ENCODE measurements at regions not wholly inside any gene's neighbourhood (a gene's known extent, or its start where the extent isn't known, plus 50 kb on each side); places are given as distances from the start of the nearest gene placed in this dataset.

GRCh38 chr1:229991724-229992333 lies 75.2 kb upstream of the GALNT2 start:
- TF ChIP-seq POLR2AphosphoS5 (IDR thresholded peaks at IDR 0.05; ENCODE audit: low read depth, low read length), result no peak
- no peak for TF ChIP-seq POLR2A (IDR thresholded peaks at IDR 0.05; ENCODE audit: control extremely low read depth in 1 of 2, low read depth in 2 of 2, low read length in 2 of 2)
- TF ChIP-seq, protein P1, sequence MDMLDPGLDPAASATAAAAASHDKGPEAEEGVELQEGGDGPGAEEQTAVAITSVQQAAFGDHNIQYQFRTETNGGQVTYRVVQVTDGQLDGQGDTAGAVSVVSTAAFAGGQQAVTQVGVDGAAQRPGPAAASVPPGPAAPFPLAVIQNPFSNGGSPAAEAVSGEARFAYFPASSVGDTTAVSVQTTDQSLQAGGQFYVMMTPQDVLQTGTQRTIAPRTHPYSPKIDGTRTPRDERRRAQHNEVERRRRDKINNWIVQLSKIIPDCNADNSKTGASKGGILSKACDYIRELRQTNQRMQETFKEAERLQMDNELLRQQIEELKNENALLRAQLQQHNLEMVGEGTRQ (IDR thresholded peaks at IDR 0.05; ENCODE audit: low read length), result no peak
- TF ChIP-seq JUND (IDR thresholded peaks at IDR 0.05; ENCODE audit: low read length), result no peak
- TF ChIP-seq, protein P2, sequence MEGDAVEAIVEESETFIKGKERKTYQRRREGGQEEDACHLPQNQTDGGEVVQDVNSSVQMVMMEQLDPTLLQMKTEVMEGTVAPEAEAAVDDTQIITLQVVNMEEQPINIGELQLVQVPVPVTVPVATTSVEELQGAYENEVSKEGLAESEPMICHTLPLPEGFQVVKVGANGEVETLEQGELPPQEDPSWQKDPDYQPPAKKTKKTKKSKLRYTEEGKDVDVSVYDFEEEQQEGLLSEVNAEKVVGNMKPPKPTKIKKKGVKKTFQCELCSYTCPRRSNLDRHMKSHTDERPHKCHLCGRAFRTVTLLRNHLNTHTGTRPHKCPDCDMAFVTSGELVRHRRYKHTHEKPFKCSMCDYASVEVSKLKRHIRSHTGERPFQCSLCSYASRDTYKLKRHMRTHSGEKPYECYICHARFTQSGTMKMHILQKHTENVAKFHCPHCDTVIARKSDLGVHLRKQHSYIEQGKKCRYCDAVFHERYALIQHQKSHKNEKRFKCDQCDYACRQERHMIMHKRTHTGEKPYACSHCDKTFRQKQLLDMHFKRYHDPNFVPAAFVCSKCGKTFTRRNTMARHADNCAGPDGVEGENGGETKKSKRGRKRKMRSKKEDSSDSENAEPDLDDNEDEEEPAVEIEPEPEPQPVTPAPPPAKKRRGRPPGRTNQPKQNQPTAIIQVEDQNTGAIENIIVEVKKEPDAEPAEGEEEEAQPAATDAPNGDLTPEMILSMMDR (IDR thresholded peaks at IDR 0.05; ENCODE audit: control extremely low read depth in 1 of 3, insufficient read depth in 1 of 3, low read depth in 1 of 3, low read length in 3 of 3), result no peak
- no peak for TF ChIP-seq KDM1A (IDR thresholded peaks at IDR 0.05; ENCODE audit: borderline replicate concordance, low read length)
- TF ChIP-seq FOSL1 (IDR thresholded peaks at IDR 0.05; ENCODE audit: insufficient read depth, low read depth, low read length), result no peak
- TF ChIP-seq RAD21 (IDR thresholded peaks at IDR 0.05 in 1 of 2, conservative IDR thresholded peaks at IDR 0.05 in 1 of 2; ENCODE audit: low read depth in 2 of 2, low read length in 2 of 2), result no peak
- no peak for TF ChIP-seq MAFK (IDR thresholded peaks at IDR 0.05; ENCODE audit: low read depth, low read length)
- TF ChIP-seq CHD1 (IDR thresholded peaks at IDR 0.05; ENCODE audit: low read depth, low read length), result no peak
- no peak for TF ChIP-seq RFX5 (IDR thresholded peaks at IDR 0.05; ENCODE audit: borderline replicate concordance, low read depth, low read length)
